ENCODE measurements at regions not wholly inside any gene's neighbourhood (a gene's known extent, or its start where the extent isn't known, plus 50 kb on each side); places are given as distances from the start of the nearest gene placed in this dataset.

- ChIA-PET CTCF (interaction anchor here (0.7 kb wide), 1 partner anchor 12 kb away, joined by 4 read pairs; no protein-coding TSS in a partner anchor), POLR2A (no interaction called here)
- Histone ChIP-seq H3K27me3 (replicated peaks in 2 of 5; ENCODE audit: control insufficient read depth in 4 of 5, insufficient read depth in 5 of 5, low read length in 4 of 5) (peaks cover 0 to 3% (median 0%) of the 10 kb centered on the region in 5 experiments), H3K27ac (ENCODE audit: insufficient read depth in 1 of 2, low read depth in 1 of 2, low read length in 2 of 2, poor library complexity in 1 of 2, severe bottlenecking in 2 of 2) (no peak overlapping the region), H3K4me1 (ENCODE audit: control extremely low read depth in 1 of 4, control insufficient read depth in 4 of 4, insufficient read depth in 4 of 4, low read length in 3 of 4) (no peaks in the 10 kb centered on the region), H3K9me3 (ENCODE audit: control extremely low read depth in 1 of 5, control insufficient read depth in 4 of 5, insufficient read depth in 2 of 5, low read depth in 1 of 5, low read length in 4 of 5) (no peaks in the 10 kb centered on the region), H3K36me3 (ENCODE audit: control insufficient read depth in 4 of 4, insufficient read depth in 4 of 4, low read length in 3 of 4) (no peaks in the 10 kb centered on the region), H3K4me3 (ENCODE audit: control insufficient read depth in 1 of 7, extremely low read depth in 1 of 7, insufficient read depth in 4 of 7, low read depth in 2 of 7, low read length in 6 of 7) (no peak overlapping the region)
- 94% methylated on average over 2 of the region's 4 CpGs for WGBS (ENCODE audit: insufficient coverage)
- DNase-seq, result no peak
These were observed 89.1 kb downstream of the NMUR2 start for GRCh38 chr5:152315942-152316341.

- ChIA-PET POLR2A (no interaction called here), CTCF (interaction anchor here (1.2 kb wide), 1 partner anchor 12 kb away, joined by 3 read pairs; no protein-coding TSS in a partner anchor)
- Histone ChIP-seq H3K4me3 (ENCODE audit: control insufficient read depth in 1 of 7, extremely low read depth in 1 of 7, insufficient read depth in 4 of 7, low read depth in 2 of 7, low read length in 6 of 7) (no peak overlapping the region), H3K27ac (ENCODE audit: insufficient read depth in 1 of 2, low read depth in 1 of 2, low read length in 2 of 2, poor library complexity in 1 of 2, severe bottlenecking in 2 of 2) (no peak overlapping the region), H3K9me3 (ENCODE audit: control extremely low read depth in 1 of 5, control insufficient read depth in 4 of 5, insufficient read depth in 2 of 5, low read depth in 1 of 5, low read length in 4 of 5) (no peaks in the 10 kb centered on the region), H3K36me3 (ENCODE audit: control insufficient read depth in 4 of 4, insufficient read depth in 4 of 4, low read length in 3 of 4) (no peaks in the 10 kb centered on the region), H3K27me3 (replicated peaks in 2 of 5; ENCODE audit: control insufficient read depth in 4 of 5, insufficient read depth in 5 of 5, low read length in 4 of 5) (peaks cover 0 to 3% (median 0%) of the 10 kb centered on the region in 5 experiments), H3K4me1 (ENCODE audit: control extremely low read depth in 1 of 4, control insufficient read depth in 4 of 4, insufficient read depth in 4 of 4, low read length in 3 of 4) (no peaks in the 10 kb centered on the region)
- DNase-seq, result peak in 1 of 3 donors; percentile 0
- WGBS (ENCODE audit: insufficient coverage), result no CpG with 5 or more reads among the region's 1 CpG
These were observed 90.8 kb downstream of the NMUR2 start for GRCh38 chr5:152314196-152314829.

DNA sequence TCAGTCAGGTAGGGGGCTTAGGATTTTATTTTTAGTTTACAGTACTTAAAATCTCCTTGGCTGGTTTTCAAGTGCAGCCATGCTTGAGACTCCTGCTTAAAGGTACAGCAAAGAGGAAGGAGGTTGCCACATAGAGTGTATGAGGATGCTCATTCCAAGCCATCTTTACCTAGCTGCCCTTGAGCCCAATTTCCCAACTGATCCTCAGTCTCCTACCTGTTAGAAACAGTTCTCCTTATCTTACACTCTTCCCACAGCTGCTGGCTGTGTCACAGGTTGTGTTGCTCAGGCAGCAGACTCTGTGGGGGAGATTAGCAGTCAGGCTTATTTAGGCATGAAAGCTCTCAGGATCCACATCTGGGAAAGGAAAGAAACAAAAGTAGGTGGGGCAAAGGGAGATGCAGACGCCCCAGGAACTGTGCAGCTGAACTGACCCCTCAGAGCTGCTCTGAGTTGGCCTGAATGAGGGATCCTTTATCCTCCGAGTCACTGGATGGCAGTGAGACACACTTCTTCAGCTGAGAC, 95.1 kb downstream of the NMUR2 start:
- Histone ChIP-seq H3K36me3 (ENCODE audit: control insufficient read depth in 4 of 4, insufficient read depth in 4 of 4, low read length in 3 of 4) (no peaks in the 10 kb centered on the region), H3K27ac (ENCODE audit: insufficient read depth in 1 of 2, low read depth in 1 of 2, low read length in 2 of 2, poor library complexity in 1 of 2, severe bottlenecking in 2 of 2) (no peak overlapping the region), H3K27me3 (replicated peaks in 2 of 5; ENCODE audit: control insufficient read depth in 4 of 5, insufficient read depth in 5 of 5, low read length in 4 of 5) (peaks cover 0 to 3% (median 0%) of the 10 kb centered on the region in 5 experiments), H3K4me3 (ENCODE audit: control insufficient read depth in 1 of 7, extremely low read depth in 1 of 7, insufficient read depth in 4 of 7, low read depth in 2 of 7, low read length in 6 of 7) (no peak overlapping the region), H3K4me1 (ENCODE audit: control extremely low read depth in 1 of 4, control insufficient read depth in 4 of 4, insufficient read depth in 4 of 4, low read length in 3 of 4) (no peaks in the 10 kb centered on the region), H3K9me3 (ENCODE audit: control extremely low read depth in 1 of 5, control insufficient read depth in 4 of 5, insufficient read depth in 2 of 5, low read depth in 1 of 5, low read length in 4 of 5) (no peaks in the 10 kb centered on the region)
- CTCF ChIA-PET, result no interaction called here
- DNase-seq, result no peak
- WGBS (ENCODE audit: insufficient coverage), result 56% methylated on average over 1 of the region's 2 CpGs
- POLR2A ChIA-PET, result no interaction called here

DNA sequence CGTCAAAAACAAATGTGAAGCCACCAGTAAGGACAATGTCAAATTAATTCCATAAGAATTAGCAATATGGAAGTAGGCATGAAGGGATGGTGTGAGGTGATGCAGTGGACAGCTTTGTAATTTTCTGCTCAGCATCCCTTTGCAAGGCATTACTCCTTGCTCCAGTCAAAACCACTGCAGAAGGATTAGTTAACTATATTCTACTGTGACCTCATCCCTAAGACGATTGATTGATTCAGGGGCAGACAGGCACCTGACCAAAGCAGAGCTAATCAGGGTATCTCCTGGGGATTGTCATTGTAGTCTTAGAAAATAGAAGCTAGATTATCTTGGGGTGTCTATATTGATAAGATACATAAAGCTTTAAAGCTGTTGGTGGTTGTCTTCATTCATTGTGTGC, 98.7 kb downstream of the NMUR2 start:
- no peak for DNase-seq
- CTCF ChIA-PET, result no interaction called here

GRCh38 chr5:152305525-152305924, 99.6 kb downstream of the NMUR2 start:
- 70% methylated on average over 2 of the region's 3 CpGs for WGBS (ENCODE audit: insufficient coverage)
- H3K4me3 ChIP-seq (ENCODE audit: control insufficient read depth in 1 of 7, extremely low read depth in 1 of 7, insufficient read depth in 4 of 7, low read depth in 2 of 7, low read length in 6 of 7), result no peak overlapping the region
- H3K27ac ChIP-seq (ENCODE audit: insufficient read depth in 1 of 2, low read depth in 1 of 2, low read length in 2 of 2, poor library complexity in 1 of 2, severe bottlenecking in 2 of 2), result no peak overlapping the region
- no peaks in the 10 kb centered on the region for H3K36me3 ChIP-seq (ENCODE audit: control insufficient read depth in 4 of 4, insufficient read depth in 4 of 4, low read length in 3 of 4)
- no peaks in the 10 kb centered on the region for H3K9me3 ChIP-seq (ENCODE audit: control extremely low read depth in 1 of 5, control insufficient read depth in 4 of 5, insufficient read depth in 2 of 5, low read depth in 1 of 5, low read length in 4 of 5)
- DNase-seq, result no peak
- ChIA-PET CTCF (no interaction called here), POLR2A (no interaction called here)
- no peaks in the 10 kb centered on the region for H3K27me3 ChIP-seq (replicated peaks in 2 of 5; ENCODE audit: control insufficient read depth in 4 of 5, insufficient read depth in 5 of 5, low read length in 4 of 5)
- H3K4me1 ChIP-seq (ENCODE audit: control extremely low read depth in 1 of 4, control insufficient read depth in 4 of 4, insufficient read depth in 4 of 4, low read length in 3 of 4), result no peaks in the 10 kb centered on the region

More for the DNA sequence above, 98.7 kb downstream of the NMUR2 start:
- H3K9me3 ChIP-seq (ENCODE audit: control extremely low read depth in 1 of 5, control insufficient read depth in 4 of 5, insufficient read depth in 2 of 5, low read depth in 1 of 5, low read length in 4 of 5), result no peaks in the 10 kb centered on the region
- H3K4me1 ChIP-seq (ENCODE audit: control extremely low read depth in 1 of 4, control insufficient read depth in 4 of 4, insufficient read depth in 4 of 4, low read length in 3 of 4), result no peaks in the 10 kb centered on the region
- no CpG with 5 or more reads among the region's 2 CpGs for WGBS (ENCODE audit: insufficient coverage)
- POLR2A ChIA-PET, result no interaction called here
- H3K36me3 ChIP-seq (ENCODE audit: control insufficient read depth in 4 of 4, insufficient read depth in 4 of 4, low read length in 3 of 4), result no peaks in the 10 kb centered on the region
- no peaks in the 10 kb centered on the region for H3K27me3 ChIP-seq (replicated peaks in 2 of 5; ENCODE audit: control insufficient read depth in 4 of 5, insufficient read depth in 5 of 5, low read length in 4 of 5)
- H3K4me3 ChIP-seq (ENCODE audit: control insufficient read depth in 1 of 7, extremely low read depth in 1 of 7, insufficient read depth in 4 of 7, low read depth in 2 of 7, low read length in 6 of 7), result no peak overlapping the region
- no peak overlapping the region for H3K27ac ChIP-seq (ENCODE audit: insufficient read depth in 1 of 2, low read depth in 1 of 2, low read length in 2 of 2, poor library complexity in 1 of 2, severe bottlenecking in 2 of 2)

DNA sequence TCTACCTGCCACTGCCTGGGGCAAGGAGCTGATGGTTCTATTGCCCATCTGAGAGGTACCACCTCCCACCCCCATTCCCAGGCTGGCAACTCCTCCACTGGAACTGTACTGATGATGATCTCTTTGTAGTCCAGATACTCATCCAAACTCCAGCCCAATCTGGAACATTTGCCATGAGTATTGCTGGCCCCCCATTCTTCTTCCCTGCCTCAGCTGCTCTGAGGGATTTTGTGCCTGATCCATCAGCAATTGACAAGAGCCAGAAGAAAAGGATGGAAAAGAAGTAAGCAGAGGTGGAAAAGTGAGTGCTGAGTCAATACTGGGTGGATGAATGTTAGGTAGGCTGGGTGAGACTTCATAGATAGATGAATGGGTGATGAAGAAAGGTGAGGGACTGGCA, 101.2 kb downstream of the NMUR2 start:
- no peak for DNase-seq
- no peaks in the 10 kb centered on the region for H3K4me1 ChIP-seq (ENCODE audit: control extremely low read depth in 1 of 4, control insufficient read depth in 4 of 4, insufficient read depth in 4 of 4, low read length in 3 of 4)
- ChIA-PET CTCF (no interaction called here), POLR2A (no interaction called here)
- H3K27me3 ChIP-seq (replicated peaks in 2 of 5; ENCODE audit: control insufficient read depth in 4 of 5, insufficient read depth in 5 of 5, low read length in 4 of 5), result no peaks in the 10 kb centered on the region
- no peaks in the 10 kb centered on the region for H3K9me3 ChIP-seq (ENCODE audit: control extremely low read depth in 1 of 5, control insufficient read depth in 4 of 5, insufficient read depth in 2 of 5, low read depth in 1 of 5, low read length in 4 of 5)
- no peak overlapping the region for H3K27ac ChIP-seq (ENCODE audit: insufficient read depth in 1 of 2, low read depth in 1 of 2, low read length in 2 of 2, poor library complexity in 1 of 2, severe bottlenecking in 2 of 2)
- no peak overlapping the region for H3K4me3 ChIP-seq (ENCODE audit: control insufficient read depth in 1 of 7, extremely low read depth in 1 of 7, insufficient read depth in 4 of 7, low read depth in 2 of 7, low read length in 6 of 7)
- H3K36me3 ChIP-seq (ENCODE audit: control insufficient read depth in 4 of 4, insufficient read depth in 4 of 4, low read length in 3 of 4), result no peaks in the 10 kb centered on the region

DNA sequence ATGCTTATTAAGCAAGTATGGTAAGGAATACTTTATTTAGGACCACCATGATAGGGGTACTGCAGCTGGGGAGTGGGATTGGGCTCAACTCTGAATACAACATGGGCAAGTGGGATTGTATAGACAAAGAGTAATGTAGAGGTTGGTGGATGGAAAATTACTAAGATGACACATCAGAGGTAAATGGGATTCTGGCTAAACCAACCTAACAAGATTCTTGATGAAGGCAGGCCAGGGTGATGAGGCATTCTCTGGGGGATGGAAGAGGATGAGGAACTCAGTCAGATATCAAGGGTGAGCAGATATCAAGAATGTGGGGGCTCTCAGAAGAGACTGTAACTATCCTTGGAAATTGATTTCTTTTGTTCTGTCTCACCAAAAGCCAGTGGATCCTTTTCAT, 107.2 kb downstream of the NMUR2 start:
- CTCF ChIA-PET, result no interaction called here
- Histone ChIP-seq H3K4me3 (ENCODE audit: control insufficient read depth in 1 of 7, extremely low read depth in 1 of 7, insufficient read depth in 4 of 7, low read depth in 2 of 7, low read length in 6 of 7) (no peak overlapping the region), H3K9me3 (ENCODE audit: control extremely low read depth in 1 of 5, control insufficient read depth in 4 of 5, insufficient read depth in 2 of 5, low read depth in 1 of 5, low read length in 4 of 5) (no peaks in the 10 kb centered on the region), H3K27me3 (replicated peaks in 2 of 5; ENCODE audit: control insufficient read depth in 4 of 5, insufficient read depth in 5 of 5, low read length in 4 of 5) (no peaks in the 10 kb centered on the region), H3K36me3 (ENCODE audit: control insufficient read depth in 4 of 4, insufficient read depth in 4 of 4, low read length in 3 of 4) (no peaks in the 10 kb centered on the region), H3K27ac (ENCODE audit: insufficient read depth in 1 of 2, low read depth in 1 of 2, low read length in 2 of 2, poor library complexity in 1 of 2, severe bottlenecking in 2 of 2) (no peak overlapping the region), H3K4me1 (ENCODE audit: control extremely low read depth in 1 of 4, control insufficient read depth in 4 of 4, insufficient read depth in 4 of 4, low read length in 3 of 4) (no peaks in the 10 kb centered on the region)
- no peak for DNase-seq
- POLR2A ChIA-PET, result no interaction called here
